Hematopoietic multipotent progenitor cell treated with erythropoietin and hydrocortisone succinate and interleukin-3 and kit ligand, for 4 days (in vitro differentiated cells): ENCODE measurements at regions not wholly inside any gene's neighbourhood (a gene's known extent, or its start where the extent isn't known, plus 50 kb on each side); places are given as distances from the start of the nearest gene placed in this dataset.
A peak's percentile ranks its signal among the peaks of the same experiment; 100 is the strongest.

Source experiments
- DNase-seq: peaks from one replicate; pipeline ENCODE4 v3.0.0-alpha.2; 2015

- no peak for DNase-seq
Observed at GRCh38 chrX:69263251-69263820, 98.1 kb upstream of the PJA1 start.

GRCh38 chrX:69262036-69262936, 97.0 kb upstream of the PJA1 start:
- DNase-seq = no peak

GRCh38 chrX:69260169-69260568, 94.9 kb upstream of the PJA1 start:
- no peak for DNase-seq

GRCh38 chrX:69258893-69259292, 93.6 kb upstream of the PJA1 start:
- DNase-seq = no peak

GRCh38 chrX:69257499-69258127, 92.4 kb upstream of the PJA1 start:
- no peak for DNase-seq

GRCh38 chrX:69256291-69256565, 91.0 kb upstream of the PJA1 start:
- no peak for DNase-seq

- no peak for DNase-seq
Observed at GRCh38 chrX:69255441-69256290, 90.4 kb upstream of the PJA1 start.

GRCh38 chrX:69253821-69254220, 88.6 kb upstream of the PJA1 start:
- no peak for DNase-seq

GRCh38 chrX:69243276-69243675, 78.0 kb upstream of the PJA1 start:
- DNase-seq = no peak

- no peak for DNase-seq
Observed at GRCh38 chrX:69238887-69239231, 73.6 kb upstream of the PJA1 start.

GRCh38 chrX:69238114-69238886, 73.0 kb upstream of the PJA1 start:
- DNase-seq = no peak

GRCh38 chrX:69237236-69237635, 72.0 kb upstream of the PJA1 start:
- peak; percentile 29 for DNase-seq

- DNase-seq = no peak
Observed at GRCh38 chrX:69236641-69237040, 71.4 kb upstream of the PJA1 start.

GRCh38 chrX:69234624-69235023, 69.4 kb upstream of the PJA1 start:
- no peak for DNase-seq

GRCh38 chrX:69232945-69233344, 67.7 kb upstream of the PJA1 start:
- DNase-seq = peak; percentile 78

GRCh38 chrX:69231903-69232302, 66.7 kb upstream of the PJA1 start:
- DNase-seq = no peak

- no peak for DNase-seq
Observed at GRCh38 chrX:69229436-69229835, 64.2 kb upstream of the PJA1 start.

- DNase-seq = no peak
Observed at GRCh38 chrX:69228732-69229131, 63.5 kb upstream of the PJA1 start.

GRCh38 chrX:69226459-69227158, 61.4 kb upstream of the PJA1 start:
- no peak for DNase-seq

- DNase-seq = peak; percentile 81
Observed at GRCh38 chrX:69222103-69223090, 57.1 kb upstream of the PJA1 start.
